ENCODE measurements at regions not wholly inside any gene's neighbourhood (a gene's known extent, or its start where the extent isn't known, plus 50 kb on each side); places are given as distances from the start of the nearest gene placed in this dataset.

DNA sequence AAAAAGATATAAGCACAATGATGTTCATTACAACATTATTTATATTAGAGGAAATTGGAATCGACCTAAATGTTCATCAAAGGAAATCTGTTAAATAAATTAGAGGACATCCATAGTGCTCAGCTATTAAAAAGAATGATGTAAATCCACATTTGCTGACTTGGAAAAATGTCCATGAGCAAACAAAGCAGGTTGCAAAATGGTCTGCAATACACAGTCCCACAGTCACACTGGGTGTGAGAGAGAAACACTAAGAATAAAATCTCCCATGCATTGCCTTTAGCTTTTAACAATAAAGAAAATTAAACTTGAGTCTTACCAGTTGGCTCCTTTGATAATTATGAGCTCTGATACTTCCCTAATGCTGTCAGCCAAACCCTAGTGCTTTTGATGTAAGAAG lies 811.1 kb upstream of the SALL3 start:
- Histone ChIP-seq H3K9ac (ENCODE audit: low read depth, low read length) (no peak overlapping the region), H3K4me1 (ENCODE audit: control insufficient read depth, insufficient read depth, low read length) (no peaks in the 10 kb centered on the region), H3K27ac (ENCODE audit: low read depth, low read length) (no peak overlapping the region), H3K36me3 (ENCODE audit: control insufficient read depth, insufficient read depth, low read length) (no peaks in the 10 kb centered on the region), H3K4me3 (ENCODE audit: low read depth, low read length) (no peak overlapping the region), H3K9me3 (ENCODE audit: control insufficient read depth, insufficient read depth, low read length) (no peaks in the 10 kb centered on the region), H3K27me3 (ENCODE audit: control insufficient read depth, insufficient read depth, low read length) (no peaks in the 10 kb centered on the region)

DNA sequence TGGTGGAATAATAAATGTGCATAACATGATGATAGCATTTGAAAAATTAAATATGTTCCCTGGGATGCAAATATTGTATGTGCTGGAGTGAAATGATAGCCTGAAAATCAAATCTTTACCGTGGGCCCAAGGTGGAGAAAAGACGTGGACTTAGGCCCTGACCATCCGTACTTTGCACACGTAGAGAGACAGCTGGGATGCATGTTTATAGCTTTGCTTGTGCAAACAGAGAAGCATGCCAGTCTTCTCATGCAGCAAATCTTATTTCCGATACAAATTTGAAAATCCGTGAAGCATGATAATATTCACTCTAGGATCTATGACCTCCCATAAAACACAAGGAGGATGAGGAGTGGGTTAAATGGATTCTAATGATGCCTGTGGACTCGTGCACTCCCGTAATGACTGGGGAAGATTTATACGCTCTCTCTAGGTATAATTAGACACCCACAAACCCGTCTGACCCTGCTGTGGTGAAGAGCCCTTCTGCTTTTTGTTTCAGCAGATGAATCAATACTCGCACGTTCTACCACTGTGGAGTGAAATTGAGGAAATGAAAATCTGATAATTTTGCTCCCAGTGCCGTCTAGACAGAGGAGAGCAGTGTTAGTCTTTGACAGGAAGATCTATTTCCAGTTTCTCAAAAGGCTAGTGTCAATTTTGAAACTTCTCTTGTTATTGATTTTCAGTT lies 810.3 kb upstream of the SALL3 start:
- Histone ChIP-seq H3K27me3 (ENCODE audit: control insufficient read depth, insufficient read depth, low read length) (no peaks in the 10 kb centered on the region), H3K9ac (ENCODE audit: low read depth, low read length) (no peak overlapping the region), H3K36me3 (ENCODE audit: control insufficient read depth, insufficient read depth, low read length) (no peaks in the 10 kb centered on the region), H3K4me1 (ENCODE audit: control insufficient read depth, insufficient read depth, low read length) (no peaks in the 10 kb centered on the region), H3K4me3 (ENCODE audit: low read depth, low read length) (no peak overlapping the region), H3K27ac (ENCODE audit: low read depth, low read length) (no peak overlapping the region), H3K9me3 (ENCODE audit: control insufficient read depth, insufficient read depth, low read length) (no peaks in the 10 kb centered on the region)

- no peak overlapping the region for H3K27ac ChIP-seq (ENCODE audit: low read depth, low read length)
- no peak overlapping the region for H3K4me3 ChIP-seq (ENCODE audit: low read depth, low read length)
- no peaks in the 10 kb centered on the region for H3K9me3 ChIP-seq (ENCODE audit: control insufficient read depth, insufficient read depth, low read length)
- no peaks in the 10 kb centered on the region for H3K36me3 ChIP-seq (ENCODE audit: control insufficient read depth, insufficient read depth, low read length)
- no peaks in the 10 kb centered on the region for H3K27me3 ChIP-seq (ENCODE audit: control insufficient read depth, insufficient read depth, low read length)
- no peaks in the 10 kb centered on the region for H3K4me1 ChIP-seq (ENCODE audit: control insufficient read depth, insufficient read depth, low read length)
- no peak overlapping the region for H3K9ac ChIP-seq (ENCODE audit: low read depth, low read length)
Measured at GRCh38 chr18:78171954-78172353, 807.7 kb upstream of the SALL3 start.

DNA sequence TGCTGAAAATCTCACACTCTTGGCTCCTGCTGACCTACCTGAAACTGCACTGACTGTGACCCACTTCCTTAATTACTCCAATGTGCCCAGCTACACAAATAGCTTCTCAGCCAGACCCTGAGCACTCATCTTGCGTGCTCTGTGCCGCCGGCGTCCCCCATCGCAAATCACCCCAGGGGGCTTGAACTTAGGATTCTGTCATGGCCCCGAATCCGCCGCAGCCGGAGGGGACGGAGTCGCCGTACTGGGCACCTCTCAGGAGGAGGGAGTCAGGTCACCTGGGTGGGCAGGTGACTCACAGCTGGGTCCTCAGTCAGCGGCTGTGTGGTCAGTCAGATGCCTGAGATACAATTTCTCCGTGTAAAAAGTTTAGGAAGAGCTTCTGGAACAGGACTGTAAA lies 804.9 kb upstream of the SALL3 start:
- Histone ChIP-seq H3K4me1 (ENCODE audit: control insufficient read depth, insufficient read depth, low read length) (no peaks in the 10 kb centered on the region), H3K27me3 (ENCODE audit: control insufficient read depth, insufficient read depth, low read length) (no peaks in the 10 kb centered on the region), H3K36me3 (ENCODE audit: control insufficient read depth, insufficient read depth, low read length) (no peaks in the 10 kb centered on the region), H3K9me3 (ENCODE audit: control insufficient read depth, insufficient read depth, low read length) (no peaks in the 10 kb centered on the region), H3K4me3 (ENCODE audit: low read depth, low read length) (no peak overlapping the region), H3K27ac (ENCODE audit: low read depth, low read length) (no peak overlapping the region), H3K9ac (ENCODE audit: low read depth, low read length) (no peak overlapping the region)

DNA sequence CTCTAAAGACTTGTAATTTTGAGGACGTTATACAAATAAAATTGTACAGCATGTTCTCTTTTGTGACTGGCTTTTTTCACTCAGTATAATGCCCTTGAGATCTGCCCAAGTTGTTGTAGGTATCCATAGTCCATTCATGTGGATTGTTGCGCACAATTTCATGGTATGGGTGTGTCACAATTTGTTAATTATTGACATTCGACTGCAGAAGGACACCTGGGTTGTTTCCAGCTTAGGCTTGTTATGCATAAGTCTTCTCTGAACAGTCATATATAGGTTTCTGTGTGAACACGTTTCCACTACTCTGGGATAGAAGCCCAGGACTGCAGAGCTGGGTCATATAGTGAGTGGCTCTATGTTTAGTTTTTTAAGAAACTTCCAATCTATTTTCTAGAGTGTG lies 800.8 kb upstream of the SALL3 start:
- H3K9ac ChIP-seq (ENCODE audit: low read depth, low read length) = no peak overlapping the region
- H3K9me3 ChIP-seq (ENCODE audit: control insufficient read depth, insufficient read depth, low read length) = no peaks in the 10 kb centered on the region
- H3K27ac ChIP-seq (ENCODE audit: low read depth, low read length) = no peak overlapping the region
- H3K4me3 ChIP-seq (ENCODE audit: low read depth, low read length) = no peak overlapping the region
- H3K27me3 ChIP-seq (ENCODE audit: control insufficient read depth, insufficient read depth, low read length) = no peaks in the 10 kb centered on the region
- H3K36me3 ChIP-seq (ENCODE audit: control insufficient read depth, insufficient read depth, low read length) = no peaks in the 10 kb centered on the region
- H3K4me1 ChIP-seq (ENCODE audit: control insufficient read depth, insufficient read depth, low read length) = no peaks in the 10 kb centered on the region

- H3K9me3 ChIP-seq (ENCODE audit: control insufficient read depth, insufficient read depth, low read length) = no peaks in the 10 kb centered on the region
- no peak overlapping the region for H3K27ac ChIP-seq (ENCODE audit: low read depth, low read length)
- no peak overlapping the region for H3K9ac ChIP-seq (ENCODE audit: low read depth, low read length)
- no peak overlapping the region for H3K4me3 ChIP-seq (ENCODE audit: low read depth, low read length)
- H3K36me3 ChIP-seq (ENCODE audit: control insufficient read depth, insufficient read depth, low read length) = no peaks in the 10 kb centered on the region
- no peaks in the 10 kb centered on the region for H3K27me3 ChIP-seq (ENCODE audit: control insufficient read depth, insufficient read depth, low read length)
- H3K4me1 ChIP-seq (ENCODE audit: control insufficient read depth, insufficient read depth, low read length) = no peaks in the 10 kb centered on the region
Measured at GRCh38 chr18:78180741-78181140, 798.9 kb upstream of the SALL3 start.

- H3K9me3 ChIP-seq (ENCODE audit: control insufficient read depth, insufficient read depth, low read length) = no peaks in the 10 kb centered on the region
- no peaks in the 10 kb centered on the region for H3K27me3 ChIP-seq (ENCODE audit: control insufficient read depth, insufficient read depth, low read length)
- H3K4me1 ChIP-seq (ENCODE audit: control insufficient read depth, insufficient read depth, low read length) = no peaks in the 10 kb centered on the region
- H3K27ac ChIP-seq (ENCODE audit: low read depth, low read length) = no peak overlapping the region
- no peaks in the 10 kb centered on the region for H3K36me3 ChIP-seq (ENCODE audit: control insufficient read depth, insufficient read depth, low read length)
- H3K4me3 ChIP-seq (ENCODE audit: low read depth, low read length) = no peak overlapping the region
- no peak overlapping the region for H3K9ac ChIP-seq (ENCODE audit: low read depth, low read length)
Measured at GRCh38 chr18:78183815-78184214, 795.8 kb upstream of the SALL3 start.

- Histone ChIP-seq H3K9ac (ENCODE audit: low read depth, low read length) (no peak overlapping the region), H3K4me1 (ENCODE audit: control insufficient read depth, insufficient read depth, low read length) (0 out of 2 replicates have a peak, but pooled peaks cover 3% of the 10 kb centered on the region), H3K4me3 (ENCODE audit: low read depth, low read length) (no peak overlapping the region), H3K9me3 (ENCODE audit: control insufficient read depth, insufficient read depth, low read length) (no peaks in the 10 kb centered on the region), H3K27ac (ENCODE audit: low read depth, low read length) (no peak overlapping the region), H3K27me3 (ENCODE audit: control insufficient read depth, insufficient read depth, low read length) (no peaks in the 10 kb centered on the region), H3K36me3 (ENCODE audit: control insufficient read depth, insufficient read depth, low read length) (no peaks in the 10 kb centered on the region)
Measured at GRCh38 chr18:78191276-78191675, 788.3 kb upstream of the SALL3 start.

DNA sequence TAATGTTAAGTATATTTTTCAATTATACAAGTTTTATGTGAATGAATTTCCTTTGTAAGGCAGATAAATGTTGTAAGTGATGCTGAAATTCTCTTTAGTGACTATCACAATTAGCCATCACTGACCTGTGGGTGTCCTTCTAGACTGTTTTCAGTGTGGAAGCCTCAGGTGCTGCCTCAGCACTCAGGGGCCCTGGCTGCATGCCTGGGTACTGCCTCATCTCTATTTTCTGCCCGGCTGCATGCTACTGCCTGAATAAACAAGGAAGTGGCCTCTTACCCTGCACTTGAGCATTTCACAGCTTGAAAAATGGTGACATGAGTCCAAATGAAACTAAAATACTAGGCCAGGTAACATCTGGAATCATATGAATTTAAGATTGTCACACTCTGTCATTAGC lies 787.6 kb upstream of the SALL3 start:
- H3K27ac ChIP-seq (ENCODE audit: low read depth, low read length) = no peak overlapping the region

DNA sequence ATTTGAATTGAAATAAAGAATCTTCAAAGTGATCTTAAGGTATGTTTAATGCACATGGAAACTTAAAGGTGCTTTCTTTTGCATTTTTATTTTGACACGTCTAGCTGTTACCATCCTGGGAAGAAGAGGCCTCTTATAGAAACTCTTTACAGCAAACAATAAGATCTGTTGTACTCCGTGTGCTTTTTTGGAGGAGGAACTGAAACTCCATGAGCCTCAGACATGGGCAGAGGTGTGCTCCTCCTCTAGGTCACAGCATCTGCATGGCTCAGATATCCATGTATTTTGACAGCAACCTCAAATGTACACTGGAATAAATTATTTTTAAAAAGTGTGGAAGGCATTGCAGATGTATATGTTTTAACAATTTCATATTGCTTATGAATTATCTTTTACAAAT lies 783.3 kb upstream of the SALL3 start:
- Histone ChIP-seq H3K4me3 (ENCODE audit: low read depth, low read length) (no peak overlapping the region), H3K4me1 (ENCODE audit: control insufficient read depth, insufficient read depth, low read length) (0 out of 2 replicates have a peak, but pooled peaks cover 3% of the 10 kb centered on the region), H3K9ac (ENCODE audit: low read depth, low read length) (no peak overlapping the region), H3K27me3 (ENCODE audit: control insufficient read depth, insufficient read depth, low read length) (no peaks in the 10 kb centered on the region), H3K36me3 (ENCODE audit: control insufficient read depth, insufficient read depth, low read length) (no peaks in the 10 kb centered on the region), H3K9me3 (ENCODE audit: control insufficient read depth, insufficient read depth, low read length) (no peaks in the 10 kb centered on the region), H3K27ac (ENCODE audit: low read depth, low read length) (no peak overlapping the region)

More for the DNA sequence above, 787.6 kb upstream of the SALL3 start:
- Histone ChIP-seq H3K4me3 (ENCODE audit: low read depth, low read length) (no peak overlapping the region), H3K9me3 (ENCODE audit: control insufficient read depth, insufficient read depth, low read length) (no peaks in the 10 kb centered on the region), H3K9ac (ENCODE audit: low read depth, low read length) (no peak overlapping the region), H3K36me3 (ENCODE audit: control insufficient read depth, insufficient read depth, low read length) (no peaks in the 10 kb centered on the region), H3K4me1 (ENCODE audit: control insufficient read depth, insufficient read depth, low read length) (0 out of 2 replicates have a peak, but pooled peaks cover 3% of the 10 kb centered on the region), H3K27me3 (ENCODE audit: control insufficient read depth, insufficient read depth, low read length) (no peaks in the 10 kb centered on the region)

GRCh38 chr18:78199002-78199401 lies 780.6 kb upstream of the SALL3 start:
- H3K4me3 ChIP-seq (ENCODE audit: low read depth, low read length) = no peak overlapping the region
- H3K9me3 ChIP-seq (ENCODE audit: control insufficient read depth, insufficient read depth, low read length) = no peaks in the 10 kb centered on the region
- H3K27ac ChIP-seq (ENCODE audit: low read depth, low read length) = no peak overlapping the region
- no peak overlapping the region for H3K9ac ChIP-seq (ENCODE audit: low read depth, low read length)
- H3K36me3 ChIP-seq (ENCODE audit: control insufficient read depth, insufficient read depth, low read length) = no peaks in the 10 kb centered on the region
- H3K27me3 ChIP-seq (ENCODE audit: control insufficient read depth, insufficient read depth, low read length) = no peaks in the 10 kb centered on the region
- H3K4me1 ChIP-seq (ENCODE audit: control insufficient read depth, insufficient read depth, low read length) = no peaks in the 10 kb centered on the region

Data from HUES48 (cell line).